K562 (cell line): ENCODE measurements at regions not wholly inside any gene's neighbourhood (a gene's known extent, or its start where the extent isn't known, plus 50 kb on each side); places are given as distances from the start of the nearest gene placed in this dataset.

Experiments used
- AFF4 ChIP-seq: sonication (generic); formaldehyde crosslinking; IDR thresholded peaks from 2 replicates; pipeline ENCODE4 v1.8.0; 2023; ENCODE audit warnings: mild to moderate bottlenecking, missing genetic modification reagents
- BHLHE40 ChIP-seq: IDR thresholded peaks from 2 replicates; pipeline ENCODE4 v1.6.1; 2011; ENCODE audit warnings: low read length, improper control_type of control experiment
- CLOCK ChIP-seq: fragments of 250-450 bp; sonication (Bioruptor Pico); IDR thresholded peaks from 2 replicates; pipeline ENCODE4 v1.4.0; 2020; ENCODE audit warnings: mild to moderate bottlenecking, moderate library complexity, borderline replicate concordance
- CREB5 ChIP-seq: fragments of 250-450 bp; sonication (Bioruptor Pico); IDR thresholded peaks from 2 replicates; pipeline ENCODE4 v1.5.0; 2020; ENCODE audit warnings: mild to moderate bottlenecking
- DLX4 ChIP-seq: fragments of 250-450 bp; sonication (Bioruptor Pico); IDR thresholded peaks from 2 replicates; pipeline ENCODE4 v1.6.1; 2021; ENCODE audit warnings: mild to moderate bottlenecking
- KLF10 ChIP-seq: fragments of 250-450 bp; sonication (Bioruptor Pico); IDR thresholded peaks from 2 replicates; pipeline ENCODE4 v1.6.1; 2021; ENCODE audit warnings: matching md5 sums
- NCOA6 ChIP-seq: fragments of 450-650 bp; IDR thresholded peaks from 2 replicates; pipeline ENCODE4 v1.6.1; 2017; ENCODE audit warnings: mild to moderate bottlenecking
- NR0B1 ChIP-seq: fragments of 450-650 bp; IDR thresholded peaks from one replicate; pipeline ENCODE4 v1.6.1; 2018; ENCODE audit warnings: mild to moderate bottlenecking, moderate library complexity; ENCODE audit not compliant: partially characterized antibody
- THRA ChIP-seq: fragments of 450-650 bp; IDR thresholded peaks from 2 replicates; pipeline ENCODE4 v1.6.1; 2017; ENCODE audit warnings: mild to moderate bottlenecking, moderate library complexity
- ZFX ChIP-seq: sonication (generic); formaldehyde crosslinking; IDR thresholded peaks from 2 replicates; pipeline ENCODE4 v1.8.0; 2022; ENCODE audit warnings: mild to moderate bottlenecking, missing genetic modification reagents, moderate library complexity
- ZNF436 ChIP-seq: fragments of 250-450, 450-650 bp; sonication (Bioruptor Pico); formaldehyde crosslinking; IDR thresholded peaks from 2 replicates; pipeline ENCODE4 v1.7.0; 2020; ENCODE audit warnings: mild to moderate bottlenecking
- ZNF639 ChIP-seq, 2 experiments: fragments of 200-800 bp in 1 of 2; sonication (Bioruptor generic) in 1 of 2; sonication (generic) in 1 of 2; formaldehyde crosslinking in 1 of 2; IDR thresholded peaks in 1 of 2; conservative IDR thresholded peaks in 1 of 2; 2 replicates each; pipeline versions ENCODE4 v1.5.0 to v1.6.1; 2016 to 2020; ENCODE audit warnings: missing compliant biosample characterization in 1 of 2, missing genetic modification characterization in 1 of 2, missing genetic modification reagents in 1 of 2

- no peak for TF ChIP-seq ZNF639 (CRISPR knock-in tag; conservative IDR thresholded peaks at IDR 0.05 in 1 of 2, IDR thresholded peaks at IDR 0.05 in 1 of 2)
- TF ChIP-seq AFF4 (CRISPR knock-in tag): no peak
- TF ChIP-seq ZFX (CRISPR knock-in tag): no peak
- no peak for TF ChIP-seq CLOCK
- TF ChIP-seq THRA: no peak
- TF ChIP-seq KLF10 (CRISPR knock-in tag): no peak
- no peak for TF ChIP-seq ZNF436 (CRISPR knock-in tag)
- no peak for TF ChIP-seq NCOA6
- no peak for TF ChIP-seq DLX4 (CRISPR knock-in tag)
- no peak for TF ChIP-seq CREB5
- TF ChIP-seq BHLHE40: peak; percentile 62
- no peak for TF ChIP-seq NR0B1
Observed at GRCh38 chr16:85385463-85386331, 227.4 kb upstream of the GSE1 start (continued).
